ENCODE measurements at regions not wholly inside any gene's neighbourhood (a gene's known extent, or its start where the extent isn't known, plus 50 kb on each side); places are given as distances from the start of the nearest gene placed in this dataset.

DNA sequence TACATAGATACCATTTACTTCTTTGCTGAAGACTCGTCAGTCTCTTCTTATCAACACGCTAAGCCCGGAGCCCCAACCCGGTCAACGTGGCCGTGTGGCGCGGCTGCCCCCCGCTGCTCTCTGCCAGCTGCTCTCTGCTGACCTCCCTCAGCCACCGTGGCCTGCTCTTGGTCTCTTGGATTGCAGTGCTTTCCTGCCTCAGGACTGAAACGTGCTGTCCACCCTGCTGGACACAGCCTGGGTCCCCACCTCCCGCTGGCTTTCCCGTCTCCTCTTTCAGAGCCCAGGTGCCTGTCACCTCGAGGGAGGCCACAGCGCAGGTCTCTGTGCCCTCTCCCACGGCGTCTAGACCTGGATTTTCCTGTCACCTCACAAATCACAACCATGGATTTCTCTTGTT lies 388.1 kb upstream of the B3GAT1 start:
- CTCF ChIA-PET: no interaction called here
- POLR2A ChIA-PET: no interaction called here
- H3K9me3 ChIP-seq (ENCODE audit: control insufficient read depth, insufficient read depth, low read depth, low read length): no peaks in the 10 kb centered on the region
- H3K27ac ChIP-seq (ENCODE audit: extremely low read depth, low read depth, low read length): no peak overlapping the region
- no peak overlapping the region for H3K4me3 ChIP-seq (ENCODE audit: low read depth, low read length)
- TF ChIP-seq AEBP2 (tag by site-specific recombination; IDR thresholded peaks at IDR 0.05; ENCODE audit: borderline replicate concordance): no peak
- no peak for TF ChIP-seq GLI2 (tag by site-specific recombination; IDR thresholded peaks at IDR 0.05; ENCODE audit: borderline replicate concordance, low read depth)
- TF ChIP-seq ZNF174 (tag by site-specific recombination; IDR thresholded peaks at IDR 0.05): no peak
- TF ChIP-seq ZNF549 (tag by site-specific recombination; IDR thresholded peaks at IDR 0.05): no peak
- TF ChIP-seq, protein P1, sequence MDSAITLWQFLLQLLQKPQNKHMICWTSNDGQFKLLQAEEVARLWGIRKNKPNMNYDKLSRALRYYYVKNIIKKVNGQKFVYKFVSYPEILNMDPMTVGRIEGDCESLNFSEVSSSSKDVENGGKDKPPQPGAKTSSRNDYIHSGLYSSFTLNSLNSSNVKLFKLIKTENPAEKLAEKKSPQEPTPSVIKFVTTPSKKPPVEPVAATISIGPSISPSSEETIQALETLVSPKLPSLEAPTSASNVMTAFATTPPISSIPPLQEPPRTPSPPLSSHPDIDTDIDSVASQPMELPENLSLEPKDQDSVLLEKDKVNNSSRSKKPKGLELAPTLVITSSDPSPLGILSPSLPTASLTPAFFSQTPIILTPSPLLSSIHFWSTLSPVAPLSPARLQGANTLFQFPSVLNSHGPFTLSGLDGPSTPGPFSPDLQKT (IDR thresholded peaks at IDR 0.05; ENCODE audit: borderline replicate concordance, low read depth, low read length): no peak
- no peak for TF ChIP-seq TCF7L2 (IDR thresholded peaks at IDR 0.05; ENCODE audit: borderline replicate concordance, low read depth, low read length)
- TF ChIP-seq TSHZ1 (tag by site-specific recombination; IDR thresholded peaks at IDR 0.05; ENCODE audit: borderline replicate concordance): no peak
- no peak for TF ChIP-seq ZNF433 (tag by site-specific recombination; IDR thresholded peaks at IDR 0.05; ENCODE audit: low read depth)
- TF ChIP-seq ZSCAN18 (tag by site-specific recombination; IDR thresholded peaks at IDR 0.05): no peak
- TF ChIP-seq MEIS1 (CRISPR knock-in tag; IDR thresholded peaks at IDR 0.05; ENCODE audit: borderline replicate concordance): no peak
- TF ChIP-seq ZNF140 (tag by site-specific recombination; IDR thresholded peaks at IDR 0.05): no peak
- no peak for TF ChIP-seq ZNF426 (tag by site-specific recombination; IDR thresholded peaks at IDR 0.05)
- TF ChIP-seq PBX3 (CRISPR knock-in tag; IDR thresholded peaks at IDR 0.05): no peak
- no peak for TF ChIP-seq HOXC10 (CRISPR knock-in tag; IDR thresholded peaks at IDR 0.05)
- H3K36me3 ChIP-seq (ENCODE audit: control insufficient read depth in 2 of 2, insufficient read depth in 1 of 2, low read length in 2 of 2): no peaks in the 10 kb centered on the region
- H3K4me1 ChIP-seq (ENCODE audit: control insufficient read depth, insufficient read depth, low read length): no peaks in the 10 kb centered on the region

GRCh38 chr11:134799386-134799785 lies 387.3 kb upstream of the B3GAT1 start:
- no peaks in the 10 kb centered on the region for H3K9me3 ChIP-seq (ENCODE audit: control insufficient read depth, insufficient read depth, low read depth, low read length)
- CTCF ChIA-PET: no interaction called here
- TF ChIP-seq ZNF19 (tag by site-specific recombination; IDR thresholded peaks at IDR 0.05; ENCODE audit: low read depth) (no peak), KLF8 (tag by site-specific recombination; IDR thresholded peaks at IDR 0.05) (no peak), ZNF660 (tag by site-specific recombination; IDR thresholded peaks at IDR 0.05) (no peak), ZNF747 (tag by site-specific recombination; IDR thresholded peaks at IDR 0.05) (no peak), ZNF580 (tag by site-specific recombination; IDR thresholded peaks at IDR 0.05) (no peak), SP3 (tag by site-specific recombination; IDR thresholded peaks at IDR 0.05) (no peak)
- TF ChIP-seq, protein P2, sequence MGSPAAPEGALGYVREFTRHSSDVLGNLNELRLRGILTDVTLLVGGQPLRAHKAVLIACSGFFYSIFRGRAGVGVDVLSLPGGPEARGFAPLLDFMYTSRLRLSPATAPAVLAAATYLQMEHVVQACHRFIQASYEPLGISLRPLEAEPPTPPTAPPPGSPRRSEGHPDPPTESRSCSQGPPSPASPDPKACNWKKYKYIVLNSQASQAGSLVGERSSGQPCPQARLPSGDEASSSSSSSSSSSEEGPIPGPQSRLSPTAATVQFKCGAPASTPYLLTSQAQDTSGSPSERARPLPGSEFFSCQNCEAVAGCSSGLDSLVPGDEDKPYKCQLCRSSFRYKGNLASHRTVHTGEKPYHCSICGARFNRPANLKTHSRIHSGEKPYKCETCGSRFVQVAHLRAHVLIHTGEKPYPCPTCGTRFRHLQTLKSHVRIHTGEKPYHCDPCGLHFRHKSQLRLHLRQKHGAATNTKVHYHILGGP (tag by site-specific recombination; IDR thresholded peaks at IDR 0.05): no peak
- TF ChIP-seq, protein P3, sequence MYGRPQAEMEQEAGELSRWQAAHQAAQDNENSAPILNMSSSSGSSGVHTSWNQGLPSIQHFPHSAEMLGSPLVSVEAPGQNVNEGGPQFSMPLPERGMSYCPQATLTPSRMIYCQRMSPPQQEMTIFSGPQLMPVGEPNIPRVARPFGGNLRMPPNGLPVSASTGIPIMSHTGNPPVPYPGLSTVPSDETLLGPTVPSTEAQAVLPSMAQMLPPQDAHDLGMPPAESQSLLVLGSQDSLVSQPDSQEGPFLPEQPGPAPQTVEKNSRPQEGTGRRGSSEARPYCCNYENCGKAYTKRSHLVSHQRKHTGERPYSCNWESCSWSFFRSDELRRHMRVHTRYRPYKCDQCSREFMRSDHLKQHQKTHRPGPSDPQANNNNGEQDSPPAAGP (tag by site-specific recombination; IDR thresholded peaks at IDR 0.05): no peak

More at GRCh38 chr11:134799386-134799785, 387.3 kb upstream of the B3GAT1 start:
- no peaks in the 10 kb centered on the region for H3K36me3 ChIP-seq (ENCODE audit: control insufficient read depth in 2 of 2, insufficient read depth in 1 of 2, low read length in 2 of 2)
- H3K4me3 ChIP-seq (ENCODE audit: low read depth, low read length): no peak overlapping the region
- POLR2A ChIA-PET: no interaction called here
- H3K27ac ChIP-seq (ENCODE audit: extremely low read depth, low read depth, low read length): no peak overlapping the region
- H3K4me1 ChIP-seq (ENCODE audit: control insufficient read depth, insufficient read depth, low read length): no peaks in the 10 kb centered on the region

Data from HEK293 (cell line).